Bronchial epithelial cell (primary cell): ENCODE measurements at regions not wholly inside any gene's neighbourhood (a gene's known extent, or its start where the extent isn't known, plus 50 kb on each side); places are given as distances from the start of the nearest gene placed in this dataset.

Source experiments
- DNase-seq: peaks from one replicate; pipeline ENCODE4 v3.0.0-alpha.2; 2010; ENCODE audit warnings: low read depth
- FAIRE-seq: peaks from 2 replicates; lab custom pipeline; 2011; peaks lifted over from hg19 to GRCh38; lab: Jason Lieb, UNC
- H3K27me3 ChIP-seq: 2 replicates; pipeline ENCODE4 v1.5.1; 2011; ENCODE audit warnings: low read length; ENCODE audit not compliant: control insufficient read depth, insufficient read depth
- H3K36me3 ChIP-seq: 2 replicates; pipeline ENCODE4 v1.5.1; 2011; ENCODE audit warnings: low read length; ENCODE audit not compliant: control insufficient read depth, insufficient read depth
- H3K4me3 ChIP-seq: 2 replicates; pipeline ENCODE4 v1.5.1; 2011; ENCODE audit warnings: mild to moderate bottlenecking, low read depth, low read length, control low read depth
- TF ChIP-seq, protein P1 (sequence below): IDR thresholded peaks from 2 replicates; pipeline ENCODE4 v1.5.1; 2011; ENCODE audit warnings: mild to moderate bottlenecking, moderate library complexity, low read length, control low read depth, inconsistent platforms; ENCODE audit not compliant: insufficient read depth, severe bottlenecking

DNA sequence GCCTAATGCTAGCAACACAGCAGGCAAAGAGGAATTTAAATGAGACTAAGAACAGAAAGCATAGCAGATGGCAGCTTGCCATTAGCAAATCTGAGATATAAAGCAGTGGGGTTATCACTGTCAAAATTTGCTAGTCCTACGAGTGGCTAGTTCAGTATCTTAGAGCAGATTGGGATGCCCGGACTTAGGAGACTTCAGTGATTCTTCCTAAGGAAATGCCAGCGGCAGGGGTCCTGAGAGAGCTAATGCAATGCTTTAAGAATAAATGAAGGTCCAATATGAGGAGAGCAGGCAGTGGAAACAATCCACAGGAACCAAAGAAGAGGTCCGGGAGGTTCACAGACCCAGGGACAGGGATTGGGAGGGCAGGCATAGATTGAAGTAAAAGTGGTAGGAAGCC lies 169.3 kb upstream of the NPSR1 start:
- FAIRE-seq (no peak), DNase-seq (no peak)
- Histone ChIP-seq H3K27me3 (no peaks in the 10 kb centered on the region), H3K4me3 (no peak overlapping the region), H3K36me3 (no peaks in the 10 kb centered on the region)
- TF ChIP-seq, protein P1, sequence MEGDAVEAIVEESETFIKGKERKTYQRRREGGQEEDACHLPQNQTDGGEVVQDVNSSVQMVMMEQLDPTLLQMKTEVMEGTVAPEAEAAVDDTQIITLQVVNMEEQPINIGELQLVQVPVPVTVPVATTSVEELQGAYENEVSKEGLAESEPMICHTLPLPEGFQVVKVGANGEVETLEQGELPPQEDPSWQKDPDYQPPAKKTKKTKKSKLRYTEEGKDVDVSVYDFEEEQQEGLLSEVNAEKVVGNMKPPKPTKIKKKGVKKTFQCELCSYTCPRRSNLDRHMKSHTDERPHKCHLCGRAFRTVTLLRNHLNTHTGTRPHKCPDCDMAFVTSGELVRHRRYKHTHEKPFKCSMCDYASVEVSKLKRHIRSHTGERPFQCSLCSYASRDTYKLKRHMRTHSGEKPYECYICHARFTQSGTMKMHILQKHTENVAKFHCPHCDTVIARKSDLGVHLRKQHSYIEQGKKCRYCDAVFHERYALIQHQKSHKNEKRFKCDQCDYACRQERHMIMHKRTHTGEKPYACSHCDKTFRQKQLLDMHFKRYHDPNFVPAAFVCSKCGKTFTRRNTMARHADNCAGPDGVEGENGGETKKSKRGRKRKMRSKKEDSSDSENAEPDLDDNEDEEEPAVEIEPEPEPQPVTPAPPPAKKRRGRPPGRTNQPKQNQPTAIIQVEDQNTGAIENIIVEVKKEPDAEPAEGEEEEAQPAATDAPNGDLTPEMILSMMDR, result no peak

DNA sequence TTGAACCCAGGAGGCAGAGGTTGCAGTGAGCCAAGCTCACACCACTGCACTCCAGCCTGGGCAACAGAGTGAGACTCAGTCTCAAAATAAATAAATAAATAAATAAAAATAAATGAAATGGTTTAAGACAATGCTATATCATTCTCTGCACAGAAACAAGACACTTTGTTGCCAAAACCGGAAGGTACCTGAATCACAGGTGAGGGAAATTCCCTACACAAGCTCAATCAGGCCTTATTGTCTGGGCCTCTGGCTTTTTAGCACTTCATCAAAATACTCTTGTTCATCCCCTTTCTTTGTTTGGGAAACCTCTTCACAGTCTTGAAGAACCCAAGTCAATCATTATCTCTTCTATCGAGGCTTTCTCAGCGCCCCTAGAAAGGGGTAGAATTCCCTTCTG lies 166.1 kb upstream of the NPSR1 start:
- Histone ChIP-seq H3K36me3 (no peaks in the 10 kb centered on the region), H3K4me3 (no peak overlapping the region), H3K27me3 (no peaks in the 10 kb centered on the region)
- TF ChIP-seq, protein P1, result no peak
- no peak for FAIRE-seq
- peak; percentile 13 for DNase-seq

DNA sequence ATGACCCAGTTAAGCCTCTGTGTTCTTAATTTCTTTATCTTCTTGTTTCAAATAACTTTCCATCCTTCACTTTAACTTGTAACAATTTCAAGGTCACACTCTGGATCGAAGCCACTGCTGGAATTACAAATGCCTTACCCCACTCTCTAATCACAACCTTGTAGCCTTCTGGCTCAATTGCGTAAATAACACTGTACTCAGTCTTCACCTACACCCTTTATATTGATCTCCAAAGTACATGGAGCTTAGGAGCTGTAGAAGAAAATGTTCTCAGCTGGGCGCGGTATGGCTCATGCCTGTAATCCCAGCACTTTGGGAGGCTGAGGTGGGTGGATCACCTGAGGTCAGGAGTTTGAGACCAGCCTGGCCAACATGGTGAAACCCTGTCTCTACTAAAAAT lies 164.3 kb upstream of the NPSR1 start:
- Histone ChIP-seq H3K27me3 (no peaks in the 10 kb centered on the region), H3K4me3 (no peak overlapping the region), H3K36me3 (no peaks in the 10 kb centered on the region)
- DNase-seq (no peak), FAIRE-seq (no peak)
- TF ChIP-seq, protein P1, result no peak

DNA sequence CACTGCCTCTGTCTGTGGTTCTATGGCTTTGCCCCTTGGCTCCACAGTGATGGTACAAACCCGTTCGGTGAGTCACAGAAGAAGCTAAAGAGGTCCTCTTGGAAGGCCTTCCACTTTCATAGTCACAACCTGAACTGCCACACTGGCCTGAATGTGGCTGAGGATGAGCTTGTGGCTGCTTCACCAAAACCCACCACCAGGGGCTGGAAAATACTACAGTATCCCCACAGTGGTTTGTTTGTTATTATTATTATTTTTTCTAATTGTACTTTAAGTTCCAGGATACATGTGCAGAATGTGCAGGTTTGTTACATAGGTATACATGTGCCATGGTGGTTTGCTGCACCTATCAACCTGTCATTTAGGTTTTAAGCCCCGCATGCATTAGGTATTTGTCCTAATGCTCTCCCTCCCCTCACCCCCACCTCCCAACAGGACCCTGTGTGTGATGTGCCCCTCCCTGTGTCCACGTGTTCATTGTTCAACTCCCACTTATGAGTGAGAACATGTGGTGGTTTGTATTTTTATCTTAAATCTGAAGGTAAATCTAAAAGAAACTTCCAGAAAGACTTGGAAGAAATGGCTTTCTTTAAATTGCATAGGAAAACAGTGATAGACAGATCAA lies 160.8 kb upstream of the NPSR1 start:
- Histone ChIP-seq H3K36me3 (no peaks in the 10 kb centered on the region), H3K4me3 (no peak overlapping the region), H3K27me3 (no peaks in the 10 kb centered on the region)
- FAIRE-seq (no peak), DNase-seq (peak; percentile 4)
- TF ChIP-seq, protein P1, result peak; percentile 35

GRCh38 chr7:34501156-34501555 lies 156.9 kb upstream of the NPSR1 start:
- FAIRE-seq (no peak), DNase-seq (no peak)
- Histone ChIP-seq H3K36me3 (no peaks in the 10 kb centered on the region), H3K27me3 (no peaks in the 10 kb centered on the region), H3K4me3 (no peak overlapping the region)
- TF ChIP-seq, protein P1, result no peak

- TF ChIP-seq, protein P1, result no peak
- Histone ChIP-seq H3K27me3 (no peaks in the 10 kb centered on the region), H3K4me3 (no peak overlapping the region), H3K36me3 (no peaks in the 10 kb centered on the region)
- no peak for DNase-seq
- no peak for FAIRE-seq
These were observed 150.8 kb upstream of the NPSR1 start for GRCh38 chr7:34507191-34507590.
